ENCODE measurements at regions not wholly inside any gene's neighbourhood (a gene's known extent, or its start where the extent isn't known, plus 50 kb on each side); places are given as distances from the start of the nearest gene placed in this dataset.
A peak's percentile ranks its signal among the peaks of the same experiment; 100 is the strongest.

DNA sequence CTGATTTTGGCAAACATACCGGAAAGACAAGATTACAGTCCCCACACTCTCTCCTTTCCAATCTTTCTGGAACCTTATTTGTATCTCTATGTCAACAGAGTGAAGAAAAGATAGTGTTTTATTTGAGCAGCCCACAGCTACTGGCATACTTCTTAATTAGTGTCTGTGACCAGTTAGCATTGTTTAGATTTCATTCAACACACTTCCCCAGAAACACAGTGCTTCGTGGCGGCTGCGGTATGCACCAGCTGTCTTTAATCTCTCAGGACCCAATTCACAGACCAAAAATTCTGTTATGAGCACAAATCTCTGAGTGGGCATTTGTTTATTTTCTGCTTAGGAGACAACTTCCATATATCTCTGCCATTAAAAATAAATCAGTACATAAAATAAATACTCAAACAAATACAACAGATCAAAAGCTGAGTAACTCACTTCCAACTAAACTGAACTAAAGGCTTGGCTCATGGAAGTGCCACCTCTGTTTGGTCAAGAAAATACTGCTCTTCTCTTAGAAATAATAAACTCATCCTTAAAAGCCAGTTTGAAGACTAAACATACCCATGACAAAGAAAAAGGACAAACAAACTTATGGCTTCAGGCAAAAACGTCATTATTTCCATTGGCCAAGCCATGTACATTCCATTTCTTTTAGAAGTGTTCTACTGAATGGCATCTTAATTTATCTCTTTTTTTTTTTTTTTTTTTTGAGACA is 392.4 kb downstream of the TXNL1 start:
- Histone ChIP-seq H3K9me3 (no peaks in the 10 kb centered on the region), H3K4me1 (no peaks in the 10 kb centered on the region), H3K36me3 (replicated peaks) (no peaks in the 10 kb centered on the region), H3K4me3 (no peak overlapping the region), H3K27me3 (ENCODE audit: low read depth) (no peaks in the 10 kb centered on the region)
- in situ Hi-C loops (cut with MboI; ENCODE audit: low sequenced_read_pairs) = no loop called here
- DNase-seq (ENCODE audit: low spot score in 2 of 2) = no peak

DNA sequence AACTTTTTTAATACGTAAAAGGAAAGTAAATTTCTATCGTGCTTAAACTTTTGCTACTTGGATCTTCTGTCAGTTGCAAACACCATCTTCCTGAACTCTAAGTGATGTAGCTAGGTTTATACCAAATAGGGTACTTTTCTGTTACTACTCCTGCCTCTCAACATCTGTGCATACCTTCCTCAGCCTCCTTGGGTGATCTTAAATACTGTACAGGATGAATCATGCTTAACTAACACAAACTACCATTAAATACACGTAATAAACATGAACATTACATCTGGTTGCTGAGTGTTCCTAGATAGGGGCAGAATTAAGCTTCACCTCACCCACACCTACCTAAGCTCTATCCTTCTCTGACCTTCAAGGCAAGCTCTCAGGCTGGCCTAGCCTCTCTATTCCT is 398.0 kb downstream of the TXNL1 start:
- Histone ChIP-seq H3K9me3 (no peaks in the 10 kb centered on the region), H3K4me1 (no peaks in the 10 kb centered on the region), H3K27me3 (ENCODE audit: low read depth) (no peaks in the 10 kb centered on the region), H3K36me3 (replicated peaks) (no peaks in the 10 kb centered on the region), H3K4me3 (no peak overlapping the region)
- no peak for DNase-seq (ENCODE audit: low spot score in 2 of 2)
- in situ Hi-C loops (cut with MboI; ENCODE audit: low sequenced_read_pairs) = no loop called here

DNA sequence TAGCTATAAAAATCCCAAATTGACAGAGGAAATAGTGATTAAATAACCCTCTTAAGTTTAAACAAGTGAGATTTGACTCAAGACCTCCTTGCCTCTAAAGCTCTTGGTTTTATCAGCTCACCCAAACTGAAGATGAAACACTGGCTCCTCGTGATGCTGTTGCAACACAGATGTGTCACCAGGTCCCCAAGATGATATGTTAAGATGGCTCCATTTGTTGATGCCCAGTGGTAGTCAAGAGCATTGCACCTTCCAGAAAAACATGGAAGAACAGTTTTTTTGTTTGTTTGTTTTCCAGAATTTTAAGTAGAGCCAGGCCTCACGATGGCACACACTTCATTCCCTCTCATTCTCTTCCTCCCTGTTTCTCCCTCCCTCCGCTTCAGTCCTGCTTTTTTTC is 399.8 kb downstream of the TXNL1 start:
- Histone ChIP-seq H3K27me3 (ENCODE audit: low read depth) (no peaks in the 10 kb centered on the region), H3K9me3 (no peaks in the 10 kb centered on the region), H3K36me3 (replicated peaks) (no peaks in the 10 kb centered on the region), H3K4me3 (no peak overlapping the region), H3K4me1 (no peaks in the 10 kb centered on the region)
- in situ Hi-C loops (cut with MboI; ENCODE audit: low sequenced_read_pairs) = no loop called here
- no peak for DNase-seq (ENCODE audit: low spot score in 2 of 2)

DNA sequence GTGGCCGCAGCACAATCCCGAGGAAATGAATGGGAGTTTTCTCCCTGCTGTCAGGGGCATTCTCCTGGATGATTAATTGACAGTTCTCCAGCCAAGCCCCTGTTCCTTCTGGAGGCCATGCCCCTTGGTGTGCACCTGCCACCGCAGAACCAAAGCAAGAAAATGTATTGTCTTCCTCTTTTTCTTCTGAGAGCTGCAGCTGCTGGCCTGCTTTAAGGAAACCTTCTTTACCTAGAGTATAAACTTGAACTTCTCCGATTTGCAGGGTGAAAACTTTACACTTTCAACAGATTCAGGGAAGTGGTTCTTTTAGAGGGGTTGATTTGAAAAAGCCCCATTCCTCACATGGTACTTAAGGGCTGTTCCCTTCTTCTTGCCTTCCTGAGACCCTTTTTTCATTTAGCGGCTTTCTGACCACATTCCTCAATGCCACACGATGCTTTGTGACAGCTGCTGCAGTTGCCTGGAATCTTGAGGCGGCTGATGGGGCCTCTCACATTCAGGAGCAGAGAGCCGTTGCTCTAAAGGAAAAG is 402.8 kb downstream of the TXNL1 start:
- in situ Hi-C loops (cut with MboI; ENCODE audit: low sequenced_read_pairs) = no loop called here
- no peaks in the 10 kb centered on the region for H3K9me3 ChIP-seq
- H3K4me1 ChIP-seq = no peaks in the 10 kb centered on the region
- H3K4me3 ChIP-seq = no peak overlapping the region
- H3K27me3 ChIP-seq (ENCODE audit: low read depth) = no peaks in the 10 kb centered on the region
- DNase-seq (ENCODE audit: low spot score in 2 of 2) = peak in 1 of 2 experiments; percentile 13
- no peaks in the 10 kb centered on the region for H3K36me3 ChIP-seq (replicated peaks)

DNA sequence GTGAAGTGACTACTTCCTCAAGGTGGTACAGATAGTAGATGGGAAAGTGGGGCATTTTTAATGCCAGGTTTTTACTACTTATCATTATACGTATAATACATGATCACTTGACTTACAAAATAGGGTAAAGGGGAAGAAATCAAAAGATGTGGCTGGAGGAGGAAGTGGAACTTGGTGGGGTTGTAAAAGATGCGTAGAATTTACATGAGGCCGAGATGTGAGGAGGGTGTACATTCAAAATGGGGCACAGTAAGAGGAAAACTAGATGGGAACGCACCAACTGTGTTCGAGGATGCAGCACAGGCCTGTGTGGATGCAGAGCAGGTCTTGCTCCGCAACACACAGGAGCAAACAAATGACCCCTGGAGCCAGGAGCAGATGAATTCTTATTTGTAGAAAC is 403.3 kb downstream of the TXNL1 start:
- DNase-seq (ENCODE audit: low spot score in 2 of 2) = no peak
- Histone ChIP-seq H3K27me3 (ENCODE audit: low read depth) (no peaks in the 10 kb centered on the region), H3K4me1 (no peaks in the 10 kb centered on the region), H3K36me3 (replicated peaks) (no peaks in the 10 kb centered on the region), H3K4me3 (no peak overlapping the region), H3K9me3 (no peaks in the 10 kb centered on the region)
- in situ Hi-C loops (cut with MboI; ENCODE audit: low sequenced_read_pairs) = no loop called here

DNA sequence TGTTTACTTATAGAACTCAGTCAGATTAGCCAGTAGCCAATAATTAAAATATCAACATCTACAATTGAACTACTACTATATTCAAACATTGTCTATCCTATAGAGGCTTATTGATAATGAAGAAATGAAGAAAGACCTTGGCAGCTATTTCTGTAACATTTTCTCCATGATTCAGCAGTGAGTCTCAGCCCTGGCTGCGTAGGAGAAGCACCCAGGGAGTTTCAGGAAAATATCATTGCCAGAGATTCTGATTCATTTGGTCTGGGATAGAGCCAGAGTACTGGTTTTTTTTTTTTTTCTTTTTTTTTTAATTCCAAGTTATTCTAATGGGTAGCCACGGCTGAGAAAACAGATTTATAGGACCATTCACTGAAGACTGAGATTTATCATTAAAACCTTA is 404.8 kb downstream of the TXNL1 start:
- in situ Hi-C loops (cut with MboI; ENCODE audit: low sequenced_read_pairs) = no loop called here
- H3K4me3 ChIP-seq = no peak overlapping the region
- H3K4me1 ChIP-seq = no peaks in the 10 kb centered on the region
- no peaks in the 10 kb centered on the region for H3K36me3 ChIP-seq (replicated peaks)
- H3K9me3 ChIP-seq = no peaks in the 10 kb centered on the region
- no peaks in the 10 kb centered on the region for H3K27me3 ChIP-seq (ENCODE audit: low read depth)
- DNase-seq (ENCODE audit: low spot score in 2 of 2) = no peak

DNA sequence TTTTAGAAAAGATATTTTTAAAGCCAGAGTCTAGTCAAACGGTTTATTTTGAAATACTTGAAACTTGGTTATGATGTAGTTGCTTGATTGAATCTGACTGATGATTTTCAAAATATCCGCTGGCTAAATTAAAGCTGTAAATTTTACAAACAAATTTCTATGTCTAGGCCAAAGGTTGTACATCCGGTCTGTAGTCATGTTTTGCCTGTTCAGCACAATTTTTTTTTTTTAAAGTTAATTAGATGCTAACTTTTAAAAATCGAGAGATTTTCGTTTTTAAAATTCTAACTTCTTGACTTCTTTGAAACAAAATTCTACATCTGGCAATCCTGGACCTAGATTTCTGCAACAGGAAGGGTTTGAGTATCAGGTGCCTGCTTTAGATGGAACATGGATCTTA is 412.4 kb downstream of the TXNL1 start:
- H3K27me3 ChIP-seq (ENCODE audit: low read depth) = no peaks in the 10 kb centered on the region
- H3K4me1 ChIP-seq = no peaks in the 10 kb centered on the region
- in situ Hi-C loops (cut with MboI; ENCODE audit: low sequenced_read_pairs) = no loop called here
- H3K9me3 ChIP-seq = no peaks in the 10 kb centered on the region; the same call in 1 of the 2 replicates
- no peak for DNase-seq (ENCODE audit: low spot score in 2 of 2)
- no peak overlapping the region for H3K4me3 ChIP-seq
- no peaks in the 10 kb centered on the region for H3K36me3 ChIP-seq (replicated peaks)

DNA sequence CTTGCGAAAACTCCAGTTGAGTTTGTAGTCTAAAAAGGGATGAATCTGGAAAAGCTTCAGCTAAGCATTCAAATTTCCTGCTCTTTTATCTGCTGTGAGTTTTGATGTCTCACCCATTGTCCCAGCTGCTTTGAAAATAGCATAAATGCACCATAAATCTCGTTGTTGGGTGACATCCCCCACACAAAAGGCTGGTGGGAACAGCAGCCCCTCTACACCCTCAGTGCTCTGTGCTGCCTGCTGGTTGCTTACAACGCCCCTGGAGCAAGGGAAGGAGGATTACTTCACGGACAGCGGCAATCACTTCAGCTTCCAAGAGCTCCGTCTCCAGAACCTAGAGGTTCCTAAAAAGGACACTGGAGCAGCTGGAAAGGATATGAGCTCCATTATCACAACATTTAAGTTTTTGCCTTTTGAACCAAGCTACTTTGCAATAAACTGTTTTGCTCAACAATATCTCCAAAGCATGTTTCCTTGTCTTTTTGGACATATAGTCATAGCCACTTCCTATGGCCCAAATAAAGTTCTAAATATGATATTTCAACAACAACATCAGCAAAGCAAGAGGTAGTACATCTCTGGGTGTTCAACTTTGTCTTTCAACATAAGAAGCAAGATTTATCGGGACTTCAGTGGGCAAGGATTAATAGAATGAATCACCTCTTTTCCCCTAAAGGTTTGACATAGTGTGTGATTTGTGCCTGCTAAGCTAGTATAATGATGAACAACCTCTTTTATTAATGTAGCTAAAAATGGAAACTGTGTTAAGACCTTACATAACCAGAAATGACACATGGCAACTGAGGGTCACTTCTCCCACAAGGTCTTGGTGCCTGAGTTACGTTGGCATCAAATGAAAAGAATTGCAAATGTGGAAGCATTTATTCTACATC is 413.5 kb downstream of the TXNL1 start:
- Histone ChIP-seq H3K4me3 (no peak overlapping the region), H3K36me3 (replicated peaks) (no peaks in the 10 kb centered on the region), H3K9me3 (no peaks in the 10 kb centered on the region; the same call in 1 of the 2 replicates), H3K27me3 (ENCODE audit: low read depth) (no peaks in the 10 kb centered on the region), H3K4me1 (no peaks in the 10 kb centered on the region)
- in situ Hi-C loops (cut with MboI; ENCODE audit: low sequenced_read_pairs) = no loop called here
- DNase-seq (ENCODE audit: low spot score in 2 of 2) = no peak

DNA sequence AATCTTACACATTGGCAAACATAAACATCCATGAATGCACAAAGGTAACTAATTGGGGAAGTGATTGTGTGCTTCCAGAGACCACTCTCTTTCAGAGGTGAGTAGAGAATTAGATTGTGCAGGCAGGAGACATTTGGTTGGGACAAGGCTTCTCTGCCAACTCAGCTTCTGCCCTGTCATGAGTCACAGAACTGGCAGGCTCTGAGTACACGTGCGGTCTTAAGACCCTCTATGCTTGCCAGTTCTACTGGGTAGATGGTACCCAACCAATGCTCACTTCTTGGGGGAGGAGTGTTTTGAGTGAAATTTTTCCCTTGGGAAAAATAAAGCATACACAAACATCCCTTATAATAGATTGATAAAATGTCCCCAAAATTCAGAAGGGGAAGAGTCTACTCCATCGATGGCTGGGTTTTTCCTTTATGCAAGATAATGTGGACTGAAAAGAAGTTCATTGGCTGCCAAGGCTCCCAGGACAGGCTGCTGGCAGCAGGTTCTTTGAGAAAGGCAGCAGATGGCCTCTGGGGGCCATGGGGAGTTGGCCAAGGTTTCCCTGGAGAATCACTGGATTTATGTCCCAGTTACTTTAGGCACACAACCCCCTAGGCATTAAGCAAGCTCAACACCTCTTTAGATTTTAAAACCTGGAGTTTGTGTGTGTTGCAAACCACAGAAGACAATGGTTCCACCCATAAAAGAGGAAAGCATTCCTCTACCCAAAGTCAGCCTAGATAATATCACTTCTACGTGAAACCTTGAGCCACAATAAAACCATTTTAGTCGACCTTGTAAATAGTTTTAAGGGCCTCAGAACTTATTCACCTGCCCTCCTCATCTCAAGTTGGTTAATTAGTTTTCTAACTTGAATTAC is 417.0 kb downstream of the TXNL1 start:
- Histone ChIP-seq H3K36me3 (replicated peaks) (no peaks in the 10 kb centered on the region), H3K27me3 (ENCODE audit: low read depth) (no peaks in the 10 kb centered on the region), H3K4me1 (no peaks in the 10 kb centered on the region), H3K4me3 (no peak overlapping the region), H3K9me3 (no peaks in the 10 kb centered on the region)
- DNase-seq (ENCODE audit: low spot score in 2 of 2) = peak; percentile 26 to 30
- in situ Hi-C loops (cut with MboI; ENCODE audit: low sequenced_read_pairs) = no loop called here

DNA sequence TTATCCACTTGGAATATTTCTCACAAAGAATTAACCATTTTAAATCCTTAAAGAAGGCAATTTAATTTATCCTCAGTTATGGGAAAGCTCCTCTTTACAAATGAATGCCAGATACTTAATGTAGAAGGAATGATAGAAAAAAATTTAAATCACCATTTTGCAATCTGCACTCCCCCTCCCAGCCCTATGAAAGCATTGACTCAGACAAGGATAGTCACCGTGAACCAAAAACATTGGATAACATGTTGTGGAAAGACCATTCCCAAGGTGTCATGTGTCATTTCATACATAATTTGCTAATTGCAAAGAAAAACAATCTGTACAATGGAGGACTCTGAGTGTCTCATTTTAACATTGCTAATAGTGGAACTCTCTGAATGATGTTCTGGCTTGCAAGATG is 421.0 kb downstream of the TXNL1 start:
- H3K4me3 ChIP-seq = no peak overlapping the region

DNA sequence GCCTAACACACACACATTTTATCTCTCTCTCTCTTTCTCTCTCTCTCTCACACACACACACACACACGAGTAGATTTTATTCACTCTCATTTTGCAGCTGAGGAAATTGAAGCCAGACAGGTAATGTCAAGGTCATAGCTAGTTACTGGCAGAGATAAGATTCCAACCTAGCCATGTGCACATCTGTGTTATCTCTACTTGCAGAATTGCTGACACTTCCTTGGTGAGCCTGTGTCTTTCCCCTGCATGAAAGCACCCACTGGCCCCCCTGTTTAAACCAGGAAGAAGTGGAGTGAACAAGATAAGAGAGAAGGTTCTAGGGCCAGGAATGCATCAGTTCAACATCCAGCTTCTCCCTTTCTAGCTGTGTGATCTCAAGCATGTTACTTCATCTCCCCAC is 423.7 kb downstream of the TXNL1 start:
- H3K4me3 ChIP-seq = no peak overlapping the region
- no peak for DNase-seq (ENCODE audit: low spot score in 2 of 2)
- H3K27me3 ChIP-seq (ENCODE audit: low read depth) = no peaks in the 10 kb centered on the region
- H3K4me1 ChIP-seq = peaks cover 7% of the 10 kb centered on the region; the same call in 1 of the 2 replicates
- H3K36me3 ChIP-seq (replicated peaks) = no peaks in the 10 kb centered on the region
- no peaks in the 10 kb centered on the region for H3K9me3 ChIP-seq
- in situ Hi-C loops (cut with MboI; ENCODE audit: low sequenced_read_pairs) = no loop called here

More for the DNA sequence above, 421.0 kb downstream of the TXNL1 start:
- no peaks in the 10 kb centered on the region for H3K36me3 ChIP-seq (replicated peaks)
- no peaks in the 10 kb centered on the region for H3K4me1 ChIP-seq
- H3K9me3 ChIP-seq = no peaks in the 10 kb centered on the region
- in situ Hi-C loops (cut with MboI; ENCODE audit: low sequenced_read_pairs) = no loop called here
- DNase-seq (ENCODE audit: low spot score in 2 of 2) = no peak
- no peaks in the 10 kb centered on the region for H3K27me3 ChIP-seq (ENCODE audit: low read depth)

DNA sequence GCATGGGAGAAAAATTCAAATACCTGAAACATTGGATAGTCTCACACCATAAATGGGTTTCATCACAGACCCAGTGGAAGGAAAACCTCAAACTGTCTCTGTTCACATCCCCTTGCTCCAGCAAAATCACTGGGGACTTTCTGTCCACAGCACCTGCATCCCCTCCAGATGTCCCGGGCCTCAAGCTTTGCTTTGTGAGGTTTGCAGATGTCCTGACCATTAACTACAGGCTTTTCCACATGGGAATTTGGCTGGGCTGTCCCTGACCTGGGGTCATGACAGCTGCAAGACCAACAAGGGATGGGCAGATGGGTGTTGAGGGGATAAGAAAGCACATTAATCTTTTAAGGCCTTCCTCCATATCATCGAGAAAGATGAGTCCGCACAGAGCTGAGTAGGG is 427.9 kb downstream of the TXNL1 start:
- in situ Hi-C loops (cut with MboI; ENCODE audit: low sequenced_read_pairs) = no loop called here
- Histone ChIP-seq H3K4me1 (peaks cover 7% of the 10 kb centered on the region; the same call in 1 of the 2 replicates), H3K4me3 (no peak overlapping the region), H3K27me3 (ENCODE audit: low read depth) (no peaks in the 10 kb centered on the region), H3K9me3 (no peaks in the 10 kb centered on the region), H3K36me3 (replicated peaks) (no peaks in the 10 kb centered on the region)
- DNase-seq (ENCODE audit: low spot score in 2 of 2) = no peak

DNA sequence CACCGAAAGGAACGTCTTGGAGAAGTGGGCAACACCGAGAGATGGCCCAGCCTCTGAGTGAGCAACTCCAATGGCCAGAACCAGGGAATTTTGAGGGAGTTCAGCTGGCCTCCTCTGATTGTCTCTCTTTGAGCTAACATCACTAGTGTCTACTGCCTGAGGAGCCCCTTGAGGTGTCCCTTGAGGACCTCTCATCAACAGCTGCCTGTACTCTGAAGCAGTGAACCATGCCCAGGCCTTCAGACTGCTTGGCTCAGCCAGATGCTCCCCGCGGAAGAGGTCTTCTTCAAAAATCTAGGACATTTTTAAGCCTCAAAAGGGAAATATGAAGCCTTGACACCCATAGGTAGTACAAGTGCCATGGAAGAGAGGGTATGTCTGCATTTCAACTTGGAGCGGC is 430.4 kb downstream of the TXNL1 start:
- Histone ChIP-seq H3K27me3 (ENCODE audit: low read depth) (no peaks in the 10 kb centered on the region), H3K36me3 (replicated peaks) (no peaks in the 10 kb centered on the region), H3K4me1 (peaks cover 7% of the 10 kb centered on the region; the same call in 1 of the 2 replicates), H3K9me3 (no peaks in the 10 kb centered on the region), H3K4me3 (no peak overlapping the region)
- DNase-seq (ENCODE audit: low spot score in 2 of 2) = no peak
- in situ Hi-C loops (cut with MboI; ENCODE audit: low sequenced_read_pairs) = no loop called here

Data from HAP-1 (cell line).